Karpas-422 (cell line): ENCODE measurements at regions not wholly inside any gene's neighbourhood (a gene's known extent, or its start where the extent isn't known, plus 50 kb on each side); places are given as distances from the start of the nearest gene placed in this dataset.

Source experiments
- DNase-seq: peaks from one replicate; pipeline ENCODE4 v3.0.0-alpha.2; 2015
- H2AFZ ChIP-seq: fragments of 200-600 bp; sonication (generic); 2 replicates; pipeline ENCODE4 v1.6.1; 2014; ENCODE audit warnings: antibody characterized with exemption, low read length, mixed read lengths
- H3K27ac ChIP-seq: fragments of 200-600 bp; sonication (generic); 2 replicates; pipeline ENCODE4 v1.5.1; 2014; ENCODE audit warnings: mild to moderate bottlenecking, low read length, moderate library complexity
- H3K27me3 ChIP-seq: fragments of 200-600 bp; sonication (generic); 2 replicates; pipeline ENCODE4 v1.6.1; 2014; ENCODE audit warnings: low read length, mixed read lengths
- H3K36me3 ChIP-seq: fragments of 200-600 bp; sonication (generic); 2 replicates; pipeline ENCODE4 v1.6.1; 2014; ENCODE audit warnings: low read length, mixed read lengths; ENCODE audit not compliant: insufficient read depth
- H3K4me1 ChIP-seq: fragments of 200-600 bp; sonication (generic); 2 replicates; pipeline ENCODE4 v1.6.1; 2014; ENCODE audit warnings: mild to moderate bottlenecking, low read length, mixed read lengths
- H3K4me2 ChIP-seq: fragments of 200-600 bp; sonication (generic); 2 replicates; pipeline ENCODE4 v1.6.1; 2014; ENCODE audit warnings: low read length, low read depth, mild to moderate bottlenecking; ENCODE audit not compliant: poor library complexity, severe bottlenecking
- H3K4me3 ChIP-seq: fragments of 200-600 bp; sonication (generic); 2 replicates; pipeline ENCODE4 v1.5.1; 2014; ENCODE audit warnings: mild to moderate bottlenecking, antibody characterized with exemption, low read length, mixed read lengths
- H3K79me2 ChIP-seq: fragments of 200-600 bp; sonication (generic); 2 replicates; pipeline ENCODE4 v1.6.1; 2014; ENCODE audit warnings: mild to moderate bottlenecking, low read length, mixed read lengths
- H3K9ac ChIP-seq: fragments of 200-600 bp; sonication (generic); 2 replicates; pipeline ENCODE4 v1.6.0; 2014; ENCODE audit warnings: low read length
- H3K9me2 ChIP-seq: fragments of 200-600 bp; sonication (generic), shearing (Covaris generic); replicated peaks from 2 replicates; pipeline ENCODE4 v1.6.0; 2014; ENCODE audit warnings: mild to moderate bottlenecking, low read length, moderate library complexity; ENCODE audit not compliant: insufficient read depth
- H3K9me3 ChIP-seq: fragments of 300-700, 200-600 bp; sonication (generic); 2 replicates; pipeline ENCODE4 v1.6.1; 2014; ENCODE audit warnings: low read length, mixed read lengths
- H4K20me1 ChIP-seq: fragments of 200-600 bp; sonication (generic); 2 replicates; pipeline ENCODE4 v1.6.1; 2014; ENCODE audit warnings: mild to moderate bottlenecking, antibody characterized with exemption, low read length, low read depth; ENCODE audit not compliant: insufficient read depth

- no peaks in the 10 kb centered on the region for H3K9me3 ChIP-seq
- no peaks in the 10 kb centered on the region for H3K4me1 ChIP-seq
- no peak overlapping the region for H3K9ac ChIP-seq
- H3K79me2 ChIP-seq, result no peaks in the 10 kb centered on the region
- H2AFZ ChIP-seq, result no peak overlapping the region
- H3K4me2 ChIP-seq, result no peak overlapping the region
- no peak for DNase-seq
- H3K4me3 ChIP-seq, result no peak overlapping the region
- no peaks in the 10 kb centered on the region for H3K36me3 ChIP-seq
- no peaks in the 10 kb centered on the region for H4K20me1 ChIP-seq
- no peaks in the 10 kb centered on the region for H3K9me2 ChIP-seq
- H3K27ac ChIP-seq, result no peak overlapping the region
- no peaks in the 10 kb centered on the region for H3K27me3 ChIP-seq
These were observed 273.4 kb upstream of the TRPC5 start for GRCh38 chrX:112355931-112356330.

GRCh38 chrX:112341598-112341997, 259.0 kb upstream of the TRPC5 start:
- H4K20me1 ChIP-seq, result no peaks in the 10 kb centered on the region
- H3K9me3 ChIP-seq, result no peaks in the 10 kb centered on the region
- no peak overlapping the region for H3K4me2 ChIP-seq
- no peaks in the 10 kb centered on the region for H3K27me3 ChIP-seq
- DNase-seq, result no peak
- no peak overlapping the region for H3K9ac ChIP-seq
- no peaks in the 10 kb centered on the region for H3K9me2 ChIP-seq
- no peak overlapping the region for H3K4me3 ChIP-seq
- H2AFZ ChIP-seq, result no peak overlapping the region
- H3K36me3 ChIP-seq, result no peaks in the 10 kb centered on the region
- H3K79me2 ChIP-seq, result no peaks in the 10 kb centered on the region
- H3K4me1 ChIP-seq, result no peaks in the 10 kb centered on the region
- no peak overlapping the region for H3K27ac ChIP-seq

GRCh38 chrX:112313201-112313600, 230.6 kb upstream of the TRPC5 start:
- Histone ChIP-seq H3K9me2 (no peaks in the 10 kb centered on the region), H3K4me3 (no peak overlapping the region), H3K27ac (no peak overlapping the region), H2AFZ (no peak overlapping the region), H3K79me2 (no peaks in the 10 kb centered on the region), H4K20me1 (no peaks in the 10 kb centered on the region), H3K36me3 (no peaks in the 10 kb centered on the region), H3K4me2 (no peak overlapping the region), H3K4me1 (no peaks in the 10 kb centered on the region), H3K27me3 (no peaks in the 10 kb centered on the region), H3K9ac (no peak overlapping the region), H3K9me3 (no peaks in the 10 kb centered on the region)
- DNase-seq, result no peak

GRCh38 chrX:112306027-112306426, 223.5 kb upstream of the TRPC5 start:
- Histone ChIP-seq H3K9me2 (no peaks in the 10 kb centered on the region), H3K4me1 (no peaks in the 10 kb centered on the region), H3K9me3 (no peaks in the 10 kb centered on the region), H3K4me2 (no peak overlapping the region), H3K36me3 (no peaks in the 10 kb centered on the region), H3K79me2 (no peaks in the 10 kb centered on the region), H3K27ac (no peak overlapping the region), H3K27me3 (no peaks in the 10 kb centered on the region), H2AFZ (no peak overlapping the region), H4K20me1 (no peaks in the 10 kb centered on the region), H3K9ac (no peak overlapping the region), H3K4me3 (no peak overlapping the region)
- DNase-seq, result no peak

GRCh38 chrX:112279940-112280339, 197.4 kb upstream of the TRPC5 start:
- Histone ChIP-seq H3K79me2 (no peaks in the 10 kb centered on the region), H3K36me3 (no peaks in the 10 kb centered on the region), H3K4me3 (no peak overlapping the region), H3K27ac (no peak overlapping the region), H4K20me1 (no peaks in the 10 kb centered on the region), H3K9me2 (no peaks in the 10 kb centered on the region), H3K4me1 (no peaks in the 10 kb centered on the region), H3K9ac (no peak overlapping the region), H3K4me2 (no peak overlapping the region), H2AFZ (no peak overlapping the region), H3K27me3 (no peaks in the 10 kb centered on the region), H3K9me3 (no peaks in the 10 kb centered on the region)
- no peak for DNase-seq

GRCh38 chrX:112270991-112271390, 188.4 kb upstream of the TRPC5 start:
- H3K9ac ChIP-seq, result no peak overlapping the region
- no peaks in the 10 kb centered on the region for H3K79me2 ChIP-seq
- DNase-seq, result no peak
- H4K20me1 ChIP-seq, result no peaks in the 10 kb centered on the region
- 0 out of 2 replicates have a peak, but pooled peaks cover 3% of the 10 kb centered on the region for H3K9me2 ChIP-seq
- no peak overlapping the region for H3K4me3 ChIP-seq
- no peaks in the 10 kb centered on the region for H3K36me3 ChIP-seq
- H3K4me1 ChIP-seq, result no peaks in the 10 kb centered on the region
- no peaks in the 10 kb centered on the region for H3K9me3 ChIP-seq
- no peak overlapping the region for H3K4me2 ChIP-seq
- no peak overlapping the region for H2AFZ ChIP-seq
- no peak overlapping the region for H3K27ac ChIP-seq
- no peaks in the 10 kb centered on the region for H3K27me3 ChIP-seq

- Histone ChIP-seq H3K27ac (no peak overlapping the region), H2AFZ (no peak overlapping the region), H3K9me2 (0 out of 2 replicates have a peak, but pooled peaks cover 3% of the 10 kb centered on the region), H4K20me1 (no peaks in the 10 kb centered on the region), H3K27me3 (no peaks in the 10 kb centered on the region), H3K4me2 (no peak overlapping the region), H3K4me1 (no peaks in the 10 kb centered on the region), H3K36me3 (no peaks in the 10 kb centered on the region), H3K9ac (no peak overlapping the region), H3K9me3 (no peaks in the 10 kb centered on the region), H3K4me3 (no peak overlapping the region), H3K79me2 (no peaks in the 10 kb centered on the region)
- DNase-seq, result no peak
These were observed 183.6 kb upstream of the TRPC5 start for GRCh38 chrX:112266136-112266535.

- H4K20me1 ChIP-seq, result no peaks in the 10 kb centered on the region
- H3K36me3 ChIP-seq, result no peaks in the 10 kb centered on the region
- no peaks in the 10 kb centered on the region for H3K9me3 ChIP-seq
- H3K9ac ChIP-seq, result no peak overlapping the region
- H3K4me1 ChIP-seq, result no peaks in the 10 kb centered on the region
- H3K4me2 ChIP-seq, result no peak overlapping the region
- H3K27ac ChIP-seq, result no peak overlapping the region
- no peak overlapping the region for H3K4me3 ChIP-seq
- no peak for DNase-seq
- no peaks in the 10 kb centered on the region for H3K9me2 ChIP-seq
- H3K27me3 ChIP-seq, result no peaks in the 10 kb centered on the region
- H2AFZ ChIP-seq, result no peak overlapping the region
- no peaks in the 10 kb centered on the region for H3K79me2 ChIP-seq
These were observed 176.8 kb upstream of the TRPC5 start for GRCh38 chrX:112259375-112259774.

- H2AFZ ChIP-seq, result no peak overlapping the region
- H3K9ac ChIP-seq, result no peak overlapping the region
- H3K27me3 ChIP-seq, result no peaks in the 10 kb centered on the region
- H3K9me3 ChIP-seq, result no peaks in the 10 kb centered on the region
- no peak overlapping the region for H3K4me3 ChIP-seq
- no peaks in the 10 kb centered on the region for H3K9me2 ChIP-seq
- no peaks in the 10 kb centered on the region for H3K79me2 ChIP-seq
- no peak overlapping the region for H3K27ac ChIP-seq
- DNase-seq, result no peak
- H3K4me2 ChIP-seq, result no peak overlapping the region
- no peaks in the 10 kb centered on the region for H3K36me3 ChIP-seq
- H3K4me1 ChIP-seq, result no peaks in the 10 kb centered on the region
- H4K20me1 ChIP-seq, result no peaks in the 10 kb centered on the region
These were observed 172.3 kb upstream of the TRPC5 start for GRCh38 chrX:112254896-112255295.
